ENCODE measurements at regions not wholly inside any gene's neighbourhood (a gene's known extent, or its start where the extent isn't known, plus 50 kb on each side); places are given as distances from the start of the nearest gene placed in this dataset.
A peak's percentile ranks its signal among the peaks of the same experiment; 100 is the strongest.

DNA sequence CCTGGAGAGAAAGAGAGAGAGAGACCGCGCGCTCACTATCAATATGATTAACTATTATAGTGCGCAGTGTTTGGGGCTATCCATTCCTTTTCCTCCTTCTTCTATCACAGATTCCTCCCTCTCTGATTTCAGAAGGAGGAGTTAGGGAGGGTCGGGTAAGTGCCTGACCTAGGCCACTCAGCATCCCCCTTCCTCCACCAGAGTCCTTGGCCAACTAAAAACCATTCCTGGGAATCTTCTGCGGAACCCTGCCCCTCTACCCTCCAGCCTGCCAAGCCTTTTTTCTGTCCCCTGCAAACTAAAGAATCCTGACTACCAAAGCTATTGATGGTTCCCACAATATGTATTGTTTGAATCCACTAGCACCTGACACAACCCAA lies 256.2 kb upstream of the NFE2L3 start:
- H3K4me1 ChIP-seq, result peaks cover 6% of the 10 kb centered on the region; the same call in 1 of the 2 replicates
- H3K27me3 ChIP-seq (ENCODE audit: low read depth), result no peaks in the 10 kb centered on the region
- in situ Hi-C loops (cut with MboI; ENCODE audit: low sequenced_read_pairs), result loop anchor here (10.0 to 25.0 kb wide), 3 partner anchors 179 to 769 kb away; no protein-coding TSS in a partner anchor
- H3K9me3 ChIP-seq, result no peaks in the 10 kb centered on the region
- H3K4me3 ChIP-seq, result no peak overlapping the region
- no peak for DNase-seq (ENCODE audit: low spot score in 2 of 2)
- H3K36me3 ChIP-seq (replicated peaks), result no peaks in the 10 kb centered on the region

DNA sequence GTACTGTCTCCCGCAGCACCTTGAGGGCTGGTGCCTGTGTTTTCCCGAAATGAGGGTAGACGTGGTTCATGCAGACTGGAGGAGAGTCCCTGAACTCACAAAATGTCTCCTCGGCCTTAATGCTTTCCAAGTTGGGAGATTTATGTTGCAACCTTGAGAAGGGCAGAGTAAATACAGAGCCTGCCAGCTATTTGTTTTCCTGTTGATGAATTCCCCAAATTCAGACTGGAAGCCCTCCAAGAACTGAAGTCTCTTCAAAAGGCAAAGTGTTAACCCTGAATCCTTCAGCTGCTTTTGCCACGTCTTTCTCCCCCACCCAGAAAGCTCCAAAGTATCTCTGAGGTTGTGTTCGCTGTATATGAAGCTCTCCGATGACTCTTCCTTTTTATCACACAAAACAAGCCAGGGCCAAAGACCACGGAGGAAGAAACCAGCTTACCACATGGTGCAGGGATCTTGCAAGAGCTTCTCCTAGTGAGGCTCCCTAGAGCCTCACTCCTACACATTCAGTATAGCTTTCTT lies 254.7 kb upstream of the NFE2L3 start:
- DNase-seq (ENCODE audit: low spot score in 2 of 2), result no peak
- peaks cover 6% of the 10 kb centered on the region; the same call in 1 of the 2 replicates for H3K4me1 ChIP-seq
- H3K36me3 ChIP-seq (replicated peaks), result no peaks in the 10 kb centered on the region
- no peaks in the 10 kb centered on the region for H3K9me3 ChIP-seq
- no peaks in the 10 kb centered on the region for H3K27me3 ChIP-seq (ENCODE audit: low read depth)
- no peak overlapping the region for H3K4me3 ChIP-seq
- in situ Hi-C loops (cut with MboI; ENCODE audit: low sequenced_read_pairs), result loop anchor here (10.0 to 25.0 kb wide), 3 partner anchors 177 to 767 kb away; no protein-coding TSS in a partner anchor

DNA sequence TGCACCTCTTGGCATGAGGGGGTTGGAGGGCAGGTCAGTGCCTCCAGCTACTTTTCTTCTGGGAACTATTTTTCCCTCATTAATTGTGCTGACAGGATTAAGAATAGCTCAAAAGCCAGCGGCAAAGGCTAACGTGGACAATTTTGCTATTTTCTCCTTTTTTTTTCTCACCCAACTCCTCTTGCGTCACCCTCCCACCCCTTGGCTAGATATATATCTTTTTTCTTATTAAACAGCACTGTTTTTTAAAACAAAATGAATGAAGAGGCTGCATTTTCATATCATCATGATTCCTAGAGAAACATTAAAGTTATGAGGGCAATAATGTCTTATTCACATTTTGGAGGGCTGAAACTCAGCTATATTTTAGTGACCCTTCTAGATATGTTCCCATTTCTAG lies 251.8 kb upstream of the NFE2L3 start:
- DNase-seq (ENCODE audit: low spot score in 2 of 2), result no peak
- H3K4me3 ChIP-seq, result no peak overlapping the region
- H3K4me1 ChIP-seq, result peaks cover under 1% of the 10 kb centered on the region; the same call in 1 of the 2 replicates
- H3K36me3 ChIP-seq (replicated peaks), result no peaks in the 10 kb centered on the region
- H3K9me3 ChIP-seq, result no peaks in the 10 kb centered on the region
- in situ Hi-C loops (cut with MboI; ENCODE audit: low sequenced_read_pairs), result no loop called here
- H3K27me3 ChIP-seq (ENCODE audit: low read depth), result no peaks in the 10 kb centered on the region

DNA sequence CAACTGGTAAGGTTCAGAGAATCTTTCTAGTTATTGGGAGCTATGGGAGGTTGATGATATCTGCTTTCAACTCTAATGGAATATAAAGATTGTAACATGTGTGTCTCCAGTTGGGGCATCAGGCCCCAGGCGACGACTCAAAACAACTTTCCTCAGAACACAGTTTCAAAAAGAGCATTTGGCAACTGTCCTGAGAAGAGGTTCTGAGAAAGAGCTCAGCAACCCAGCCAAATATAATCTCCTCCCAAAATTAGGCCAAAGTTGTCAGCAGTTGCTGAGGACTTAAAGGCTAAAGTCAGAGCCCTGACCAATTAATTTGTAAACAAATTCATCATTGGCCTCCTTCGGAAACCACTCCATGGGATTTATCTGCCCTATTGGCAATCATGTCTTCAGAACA lies 251.1 kb upstream of the NFE2L3 start:
- Histone ChIP-seq H3K4me3 (no peak overlapping the region), H3K9me3 (no peaks in the 10 kb centered on the region), H3K27me3 (ENCODE audit: low read depth) (no peaks in the 10 kb centered on the region), H3K36me3 (replicated peaks) (no peaks in the 10 kb centered on the region), H3K4me1 (no peaks in the 10 kb centered on the region)
- in situ Hi-C loops (cut with MboI; ENCODE audit: low sequenced_read_pairs), result no loop called here
- DNase-seq (ENCODE audit: low spot score in 2 of 2), result no peak

DNA sequence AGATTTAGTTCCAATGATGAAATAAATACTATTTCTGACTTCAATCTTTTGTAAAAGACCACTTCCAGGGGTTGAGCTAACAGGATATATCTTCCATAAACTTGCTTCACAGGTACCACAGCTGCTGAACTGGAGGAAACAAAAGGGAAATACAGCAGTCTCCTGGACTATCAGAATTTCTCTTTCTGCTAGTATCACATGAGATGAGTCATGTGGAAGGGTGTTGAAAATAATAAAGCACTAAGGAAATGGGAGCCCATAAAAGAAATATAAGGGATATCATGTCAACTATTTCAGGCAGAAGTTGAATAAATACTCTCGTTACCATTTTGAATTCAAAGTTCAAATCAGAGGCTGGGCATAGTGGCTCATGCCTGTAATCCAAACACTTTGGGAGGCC lies 250.3 kb upstream of the NFE2L3 start:
- Histone ChIP-seq H3K9me3 (no peaks in the 10 kb centered on the region), H3K36me3 (replicated peaks) (no peaks in the 10 kb centered on the region), H3K4me1 (no peaks in the 10 kb centered on the region), H3K4me3 (no peak overlapping the region), H3K27me3 (ENCODE audit: low read depth) (no peaks in the 10 kb centered on the region)
- DNase-seq (ENCODE audit: low spot score in 2 of 2), result no peak
- in situ Hi-C loops (cut with MboI; ENCODE audit: low sequenced_read_pairs), result no loop called here

DNA sequence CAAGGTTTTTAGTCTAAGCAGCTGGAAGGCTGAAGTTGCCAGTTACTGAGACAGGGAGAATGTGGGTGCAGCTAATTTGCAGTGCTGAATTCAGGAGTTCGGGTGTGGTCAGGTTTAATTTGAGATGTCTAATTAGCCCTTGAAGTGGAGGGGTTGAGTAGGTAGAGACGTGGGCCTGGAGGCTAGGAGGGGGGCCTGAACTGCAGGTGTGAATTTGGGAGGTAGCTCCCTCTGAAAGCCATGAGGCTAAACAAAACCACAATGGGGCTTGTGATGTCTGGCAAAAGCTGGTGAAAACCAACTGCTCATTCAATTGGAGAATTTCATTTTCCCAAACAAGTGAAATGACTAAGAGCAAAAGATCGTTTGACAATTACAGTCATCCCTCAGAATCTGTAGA lies 246.0 kb upstream of the NFE2L3 start:
- in situ Hi-C loops (cut with MboI; ENCODE audit: low sequenced_read_pairs), result no loop called here
- no peak overlapping the region for H3K4me3 ChIP-seq
- H3K27me3 ChIP-seq (ENCODE audit: low read depth), result no peaks in the 10 kb centered on the region
- DNase-seq (ENCODE audit: low spot score in 2 of 2), result no peak
- H3K36me3 ChIP-seq (replicated peaks), result no peaks in the 10 kb centered on the region
- H3K9me3 ChIP-seq, result no peaks in the 10 kb centered on the region
- no peaks in the 10 kb centered on the region for H3K4me1 ChIP-seq

DNA sequence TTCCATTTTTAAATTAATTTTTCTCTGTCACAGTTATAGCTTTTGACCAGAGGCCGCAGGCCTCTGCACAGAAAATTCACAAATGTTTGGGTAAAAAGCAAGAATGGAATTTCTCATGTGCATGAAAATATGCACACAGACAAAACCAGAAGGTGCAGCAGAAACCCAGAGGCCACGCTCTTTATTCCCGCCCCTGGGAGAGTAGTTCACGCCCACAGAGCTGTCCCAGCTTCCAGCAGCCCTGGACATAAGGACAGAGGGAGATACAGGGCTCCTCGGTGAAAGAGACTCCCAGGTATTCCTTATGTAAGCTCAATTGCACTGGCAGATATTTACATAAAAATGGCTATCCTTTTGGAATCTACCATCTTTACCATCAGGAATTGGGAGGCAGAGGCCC lies 245.2 kb upstream of the NFE2L3 start:
- Histone ChIP-seq H3K4me3 (no peak overlapping the region), H3K27me3 (ENCODE audit: low read depth) (no peaks in the 10 kb centered on the region), H3K36me3 (replicated peaks) (no peaks in the 10 kb centered on the region), H3K9me3 (no peaks in the 10 kb centered on the region), H3K4me1 (no peaks in the 10 kb centered on the region)
- in situ Hi-C loops (cut with MboI; ENCODE audit: low sequenced_read_pairs), result no loop called here
- no peak for DNase-seq (ENCODE audit: low spot score in 2 of 2)

DNA sequence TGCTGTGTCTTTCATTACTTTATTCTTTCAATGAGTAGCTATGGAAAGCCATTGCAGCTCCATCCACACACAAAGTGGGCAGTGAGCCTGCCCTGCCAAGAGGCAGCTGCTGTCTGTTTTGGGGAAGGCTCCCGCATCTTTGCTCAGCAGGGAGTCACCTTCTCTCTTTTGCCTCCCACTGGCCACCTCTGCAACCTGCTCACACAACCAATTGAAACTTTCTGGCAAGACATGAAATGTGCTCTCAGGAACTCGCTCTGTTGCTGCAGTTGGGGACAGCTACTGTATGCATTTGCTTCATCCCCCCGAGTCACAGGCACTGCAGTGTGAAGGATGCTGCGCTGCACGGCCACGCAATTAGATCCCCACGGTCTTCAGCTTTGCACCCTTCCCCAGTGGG lies 244.8 kb upstream of the NFE2L3 start:
- no peaks in the 10 kb centered on the region for H3K9me3 ChIP-seq
- no peaks in the 10 kb centered on the region for H3K36me3 ChIP-seq (replicated peaks)
- in situ Hi-C loops (cut with MboI; ENCODE audit: low sequenced_read_pairs), result no loop called here
- no peaks in the 10 kb centered on the region for H3K27me3 ChIP-seq (ENCODE audit: low read depth)
- DNase-seq (ENCODE audit: low spot score in 2 of 2), result no peak
- no peak overlapping the region for H3K4me3 ChIP-seq
- no peaks in the 10 kb centered on the region for H3K4me1 ChIP-seq

DNA sequence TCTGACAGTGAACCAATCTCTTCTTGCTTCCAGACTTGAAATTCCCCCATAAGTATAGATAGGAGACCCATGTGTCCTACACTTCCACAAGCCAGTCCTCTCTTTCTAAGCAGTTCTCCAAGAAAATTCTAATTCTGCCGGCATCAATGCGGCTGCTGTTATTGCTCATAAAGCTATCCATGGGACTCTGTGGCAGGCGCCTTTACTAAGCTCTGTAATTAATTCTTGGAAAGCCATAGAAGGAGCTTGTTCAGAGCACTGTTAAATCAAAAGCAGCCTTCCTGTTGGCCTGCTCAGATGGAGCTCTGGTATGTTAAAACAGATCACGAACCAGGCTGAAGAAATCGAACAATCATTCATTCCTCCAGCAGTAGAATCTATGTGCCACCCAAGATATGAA lies 244.3 kb upstream of the NFE2L3 start:
- Histone ChIP-seq H3K27me3 (ENCODE audit: low read depth) (no peaks in the 10 kb centered on the region), H3K4me1 (no peaks in the 10 kb centered on the region), H3K9me3 (no peaks in the 10 kb centered on the region), H3K36me3 (replicated peaks) (no peaks in the 10 kb centered on the region), H3K4me3 (no peak overlapping the region)
- DNase-seq (ENCODE audit: low spot score in 2 of 2), result no peak
- in situ Hi-C loops (cut with MboI; ENCODE audit: low sequenced_read_pairs), result no loop called here

DNA sequence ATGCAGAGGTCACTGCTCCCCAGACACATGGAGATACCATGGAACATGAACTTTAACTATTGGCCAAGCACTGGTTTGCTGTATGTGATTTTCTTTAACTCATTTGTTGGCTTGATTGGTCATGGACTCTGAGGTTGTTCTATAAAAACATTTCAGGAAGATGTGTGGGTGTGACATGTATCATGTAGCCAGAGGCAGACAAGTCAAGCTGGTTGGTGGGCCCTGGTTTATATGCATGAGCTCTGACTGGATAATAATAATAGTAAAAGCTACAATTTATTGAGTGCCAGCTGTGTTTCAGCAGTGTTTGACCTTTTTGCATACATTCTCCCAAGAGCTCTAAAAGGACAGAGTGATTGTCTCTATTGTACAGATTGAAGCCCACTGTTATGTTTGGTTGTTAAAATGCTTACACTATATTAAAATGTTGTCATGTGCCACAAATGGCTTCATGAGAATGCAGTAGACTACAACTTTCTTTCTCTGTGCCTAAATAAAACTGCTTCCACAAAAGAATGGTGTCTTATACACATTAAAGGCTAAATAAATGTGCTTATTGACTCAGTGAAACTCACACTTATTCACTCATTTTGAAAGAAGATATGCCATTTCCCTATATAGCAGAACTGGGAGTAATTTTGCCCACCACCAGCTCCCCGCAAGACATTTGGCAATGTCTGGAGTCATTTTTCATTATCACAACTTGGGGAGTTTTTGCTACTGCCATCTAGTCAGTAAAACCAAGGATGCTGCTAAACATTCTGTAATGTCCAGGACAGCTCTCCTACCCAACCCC lies 243.6 kb upstream of the NFE2L3 start:
- peaks cover 4% of the 10 kb centered on the region for H3K4me1 ChIP-seq

DNA sequence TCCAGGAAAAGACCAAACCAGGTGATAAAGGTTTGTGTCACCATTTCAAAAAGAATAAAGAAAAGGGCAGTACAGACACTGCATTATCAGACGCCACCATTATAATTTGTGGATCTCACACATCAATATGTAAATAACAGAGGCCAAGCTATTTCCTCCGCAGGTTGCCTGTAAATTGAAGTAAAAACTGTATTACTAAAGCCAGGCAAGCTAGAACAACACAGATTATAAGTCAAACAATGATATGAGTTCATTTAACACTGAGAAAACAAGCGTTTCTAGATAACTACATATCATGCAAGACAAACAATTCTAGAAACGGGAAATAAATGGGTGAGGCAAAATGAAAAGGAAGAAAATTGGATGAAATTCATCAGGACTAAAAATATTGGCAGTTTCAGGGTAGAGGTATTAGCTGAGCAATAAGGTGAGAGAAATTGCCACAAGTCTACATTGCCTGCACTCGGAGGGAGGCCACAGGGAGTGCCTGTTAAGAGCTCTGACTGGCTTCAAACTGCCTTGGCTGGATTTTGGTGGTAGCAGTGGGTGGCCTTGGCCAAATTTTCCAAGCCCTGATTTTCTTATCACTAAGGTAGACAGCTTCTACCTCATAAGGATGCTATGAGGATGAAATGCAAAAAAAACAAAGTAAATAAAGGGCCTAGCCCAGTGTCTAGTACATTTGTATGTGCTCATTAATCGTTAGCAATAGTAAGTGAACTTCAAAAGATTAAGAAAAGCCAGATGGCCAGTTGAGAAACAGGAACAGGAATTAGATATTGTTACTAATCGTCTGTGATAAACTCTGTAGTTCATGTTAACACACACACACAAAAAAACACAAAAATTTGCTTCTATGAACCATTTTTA lies 240.0 kb upstream of the NFE2L3 start:
- H3K4me3 ChIP-seq, result no peak overlapping the region
- in situ Hi-C loops (cut with MboI; ENCODE audit: low sequenced_read_pairs), result no loop called here
- no peak for DNase-seq (ENCODE audit: low spot score in 2 of 2)
- no peaks in the 10 kb centered on the region for H3K36me3 ChIP-seq (replicated peaks)
- no peaks in the 10 kb centered on the region for H3K9me3 ChIP-seq
- H3K4me1 ChIP-seq, result peaks cover 13% of the 10 kb centered on the region
- H3K27me3 ChIP-seq (ENCODE audit: low read depth), result no peaks in the 10 kb centered on the region

More for the DNA sequence above, 243.6 kb upstream of the NFE2L3 start:
- Histone ChIP-seq H3K9me3 (no peaks in the 10 kb centered on the region), H3K4me3 (no peak overlapping the region), H3K27me3 (ENCODE audit: low read depth) (no peaks in the 10 kb centered on the region), H3K36me3 (replicated peaks) (no peaks in the 10 kb centered on the region)
- DNase-seq (ENCODE audit: low spot score in 2 of 2), result no peak
- in situ Hi-C loops (cut with MboI; ENCODE audit: low sequenced_read_pairs), result no loop called here

DNA sequence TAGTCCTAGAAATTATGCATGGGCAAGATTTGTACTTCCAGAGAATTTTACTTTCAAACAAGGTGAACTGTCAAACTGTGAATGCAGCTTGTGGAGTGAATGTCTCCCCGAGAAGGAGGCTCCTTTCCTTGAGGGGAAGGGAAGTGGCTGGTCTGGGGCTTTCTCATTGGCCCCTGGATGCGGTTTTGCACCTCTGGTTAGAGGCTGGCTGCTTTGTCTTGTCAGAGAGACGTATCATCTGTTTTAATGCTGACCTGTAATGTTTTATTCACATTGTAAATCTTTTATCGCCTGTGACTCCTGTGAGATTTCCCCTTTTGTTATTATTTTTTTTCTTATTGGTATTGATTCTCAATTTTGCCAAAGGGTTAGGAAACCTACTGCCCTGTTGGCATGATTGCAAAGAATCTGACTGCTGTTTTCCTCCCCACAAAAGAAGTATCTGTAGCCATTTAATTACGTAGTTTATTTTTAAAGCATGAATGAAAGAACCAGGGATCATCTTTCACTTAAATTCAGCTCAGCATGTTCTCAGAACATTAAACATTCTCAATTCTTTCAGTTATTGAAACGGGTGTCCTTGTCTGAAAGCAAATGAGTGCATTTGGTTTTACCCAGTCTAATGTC lies 238.3 kb upstream of the NFE2L3 start:
- H3K4me3 ChIP-seq, result no peak overlapping the region
- no peaks in the 10 kb centered on the region for H3K9me3 ChIP-seq
- H3K36me3 ChIP-seq (replicated peaks), result no peaks in the 10 kb centered on the region
- H3K4me1 ChIP-seq, result peaks cover 13% of the 10 kb centered on the region
- in situ Hi-C loops (cut with MboI; ENCODE audit: low sequenced_read_pairs), result no loop called here
- DNase-seq (ENCODE audit: low spot score in 2 of 2), result peak; percentile 30 to 36
- H3K27me3 ChIP-seq (ENCODE audit: low read depth), result no peaks in the 10 kb centered on the region

DNA sequence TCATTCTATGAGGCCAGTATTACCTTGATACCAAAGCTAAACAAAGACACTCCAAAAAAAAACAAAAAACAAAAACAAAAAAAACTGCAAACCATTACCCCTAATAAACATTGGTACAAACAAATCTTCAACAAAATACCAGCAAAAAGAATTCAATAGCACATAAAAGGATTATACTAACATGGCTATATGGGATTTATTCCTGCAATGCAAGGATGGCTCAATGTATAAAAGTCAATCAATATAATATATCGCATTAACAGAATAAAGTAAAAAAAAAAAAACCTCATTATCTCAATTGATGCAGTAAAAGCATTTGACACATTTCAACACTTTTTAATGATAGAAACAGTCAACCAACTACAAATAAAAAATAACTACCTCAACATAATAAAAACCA lies 233.3 kb upstream of the NFE2L3 start:
- Histone ChIP-seq H3K4me1 (peaks cover 5% of the 10 kb centered on the region; the same call in 1 of the 2 replicates), H3K36me3 (replicated peaks) (no peaks in the 10 kb centered on the region), H3K27me3 (ENCODE audit: low read depth) (no peaks in the 10 kb centered on the region; the same call in 1 of the 2 replicates), H3K9me3 (0 out of 2 replicates have a peak, but pooled peaks cover 4% of the 10 kb centered on the region), H3K4me3 (no peak overlapping the region)
- in situ Hi-C loops (cut with MboI; ENCODE audit: low sequenced_read_pairs), result no loop called here
- DNase-seq (ENCODE audit: low spot score in 2 of 2), result no peak

Data from HAP-1 (cell line).